ENCODE measurements at regions not wholly inside any gene's neighbourhood (a gene's known extent, or its start where the extent isn't known, plus 50 kb on each side); places are given as distances from the start of the nearest gene placed in this dataset.
"Not testable (repeated sequence)": the region's sequence is repeated elsewhere in the genome, so short reads cannot be mapped to it uniquely, and the experiment has no call there.

DNA sequence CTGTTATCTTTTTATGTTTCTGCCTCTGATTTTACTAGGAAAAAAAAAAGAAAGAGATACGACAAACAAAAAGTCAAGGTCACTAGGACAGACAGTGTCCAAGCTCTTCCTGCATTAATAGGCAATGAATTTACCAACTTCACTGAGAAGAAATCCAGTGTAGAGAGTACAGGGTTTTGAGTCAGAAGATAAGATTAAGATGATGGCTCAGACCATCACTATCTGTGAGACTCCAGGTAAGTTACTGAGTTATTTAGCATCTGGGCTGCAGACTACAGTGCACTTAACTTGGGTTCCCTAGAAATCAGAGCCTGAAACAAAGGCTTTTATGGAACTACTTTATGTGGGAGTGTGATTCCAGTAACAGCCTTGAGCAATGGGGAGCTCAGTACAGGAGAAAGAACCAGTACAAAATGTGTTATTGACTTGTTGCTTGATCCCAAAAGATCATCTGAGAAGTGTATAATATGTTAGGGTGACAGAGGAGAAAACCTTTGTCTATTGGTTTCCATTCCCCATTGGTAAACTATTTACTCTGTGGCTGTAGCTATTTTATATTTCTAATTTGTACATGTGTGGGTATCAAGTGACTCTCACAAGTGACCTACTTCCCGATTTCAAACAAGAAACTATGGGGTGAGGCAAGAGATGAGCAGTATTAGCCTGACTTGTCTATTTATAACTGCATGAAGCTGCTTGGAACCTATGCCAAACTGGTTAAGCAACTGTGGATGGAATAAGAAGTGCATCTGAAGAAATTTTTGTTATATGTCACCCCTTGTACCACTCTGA, 395.8 kb downstream of the RAB38 start:
- DNase-seq (ENCODE audit: low spot score), result no peak
- TF ChIP-seq, protein P1, sequence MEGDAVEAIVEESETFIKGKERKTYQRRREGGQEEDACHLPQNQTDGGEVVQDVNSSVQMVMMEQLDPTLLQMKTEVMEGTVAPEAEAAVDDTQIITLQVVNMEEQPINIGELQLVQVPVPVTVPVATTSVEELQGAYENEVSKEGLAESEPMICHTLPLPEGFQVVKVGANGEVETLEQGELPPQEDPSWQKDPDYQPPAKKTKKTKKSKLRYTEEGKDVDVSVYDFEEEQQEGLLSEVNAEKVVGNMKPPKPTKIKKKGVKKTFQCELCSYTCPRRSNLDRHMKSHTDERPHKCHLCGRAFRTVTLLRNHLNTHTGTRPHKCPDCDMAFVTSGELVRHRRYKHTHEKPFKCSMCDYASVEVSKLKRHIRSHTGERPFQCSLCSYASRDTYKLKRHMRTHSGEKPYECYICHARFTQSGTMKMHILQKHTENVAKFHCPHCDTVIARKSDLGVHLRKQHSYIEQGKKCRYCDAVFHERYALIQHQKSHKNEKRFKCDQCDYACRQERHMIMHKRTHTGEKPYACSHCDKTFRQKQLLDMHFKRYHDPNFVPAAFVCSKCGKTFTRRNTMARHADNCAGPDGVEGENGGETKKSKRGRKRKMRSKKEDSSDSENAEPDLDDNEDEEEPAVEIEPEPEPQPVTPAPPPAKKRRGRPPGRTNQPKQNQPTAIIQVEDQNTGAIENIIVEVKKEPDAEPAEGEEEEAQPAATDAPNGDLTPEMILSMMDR (IDR thresholded peaks at IDR 0.05; ENCODE audit: extremely low read depth, missing control alignments), result no peak

DNA sequence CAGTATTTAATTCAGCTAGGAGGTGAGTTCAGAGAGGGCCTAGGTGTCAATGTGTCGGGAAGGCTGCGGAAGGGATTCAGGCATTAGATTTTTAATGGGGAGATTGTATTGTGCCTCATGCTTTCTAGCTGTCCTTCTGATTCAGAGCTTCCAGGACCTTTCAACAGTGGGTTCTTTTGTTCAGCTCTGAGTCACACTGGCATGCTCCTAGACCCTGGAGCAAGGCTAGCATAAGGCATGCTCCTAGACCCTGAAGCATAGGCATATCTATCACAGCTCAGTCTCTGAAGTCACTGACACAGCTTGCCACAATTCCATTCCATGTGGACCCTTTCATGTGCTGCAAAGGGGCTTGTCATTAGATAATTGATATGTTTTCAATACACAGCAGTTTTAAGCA, 396.9 kb downstream of the RAB38 start:
- no peak for DNase-seq (ENCODE audit: low spot score)
- TF ChIP-seq, protein P1 (IDR thresholded peaks at IDR 0.05; ENCODE audit: extremely low read depth, missing control alignments), result no peak

DNA sequence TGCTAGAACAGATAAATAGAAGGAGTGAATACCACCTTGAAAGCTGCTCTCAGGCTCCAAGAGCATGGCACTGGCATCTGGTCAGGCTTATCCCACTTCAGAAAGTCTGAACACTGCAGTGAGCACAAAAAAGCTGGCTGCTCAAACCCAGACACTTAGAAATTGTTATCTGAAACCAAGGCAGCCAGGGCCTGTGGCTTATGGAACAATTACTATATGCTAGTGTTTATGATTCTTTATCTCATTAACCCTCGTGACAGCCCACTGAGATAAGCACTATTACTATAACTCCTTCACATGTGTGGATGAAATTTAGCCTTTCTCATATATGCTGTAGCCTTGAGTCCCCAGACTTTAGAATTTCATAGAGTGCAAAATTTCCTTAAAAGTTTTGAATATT, 400.2 kb downstream of the RAB38 start:
- DNase-seq (ENCODE audit: low spot score), result no peak
- TF ChIP-seq, protein P1 (IDR thresholded peaks at IDR 0.05; ENCODE audit: extremely low read depth, missing control alignments), result no peak

DNA sequence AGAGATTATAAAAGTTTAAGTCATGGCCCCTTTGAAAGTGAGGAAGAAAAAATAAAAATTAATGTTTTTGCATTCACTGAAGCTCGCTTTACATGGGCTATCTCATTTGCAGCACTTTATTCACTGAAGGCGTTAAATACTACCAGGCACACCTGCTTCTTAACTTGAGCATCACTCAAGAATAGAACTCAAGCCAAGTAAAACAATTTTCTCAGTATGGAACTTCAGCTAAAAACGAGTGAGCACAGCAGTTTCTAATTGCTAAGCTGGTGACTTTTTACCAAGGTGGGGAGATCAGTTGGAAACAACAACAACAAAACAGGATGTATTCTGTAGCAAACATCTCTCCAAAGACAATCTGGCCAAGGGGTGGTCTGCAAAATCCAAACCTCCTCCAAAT, 405.6 kb downstream of the RAB38 start:
- TF ChIP-seq, protein P1 (IDR thresholded peaks at IDR 0.05; ENCODE audit: extremely low read depth, missing control alignments), result no peak
- DNase-seq (ENCODE audit: low spot score), result no peak

DNA sequence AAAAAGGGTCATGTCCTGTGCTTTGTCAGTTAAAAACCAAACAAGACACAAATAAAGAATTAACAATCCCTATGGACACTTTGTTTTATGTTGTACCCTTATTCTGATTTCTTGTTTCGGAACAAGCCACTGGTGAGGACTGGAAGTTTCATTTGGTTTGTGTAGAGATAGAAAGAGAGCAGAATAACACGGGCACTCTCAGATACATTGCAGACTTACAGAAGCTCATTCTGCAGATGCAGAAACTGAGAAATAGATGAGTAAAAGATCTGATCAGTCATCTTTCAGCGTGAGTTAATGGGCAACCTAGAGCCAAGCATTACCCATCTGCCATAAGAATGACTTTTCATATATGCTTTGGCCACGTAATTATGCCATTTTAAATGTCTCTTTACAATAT, 407.6 kb downstream of the RAB38 start:
- TF ChIP-seq, protein P1 (IDR thresholded peaks at IDR 0.05; ENCODE audit: extremely low read depth, missing control alignments), result no peak

DNA sequence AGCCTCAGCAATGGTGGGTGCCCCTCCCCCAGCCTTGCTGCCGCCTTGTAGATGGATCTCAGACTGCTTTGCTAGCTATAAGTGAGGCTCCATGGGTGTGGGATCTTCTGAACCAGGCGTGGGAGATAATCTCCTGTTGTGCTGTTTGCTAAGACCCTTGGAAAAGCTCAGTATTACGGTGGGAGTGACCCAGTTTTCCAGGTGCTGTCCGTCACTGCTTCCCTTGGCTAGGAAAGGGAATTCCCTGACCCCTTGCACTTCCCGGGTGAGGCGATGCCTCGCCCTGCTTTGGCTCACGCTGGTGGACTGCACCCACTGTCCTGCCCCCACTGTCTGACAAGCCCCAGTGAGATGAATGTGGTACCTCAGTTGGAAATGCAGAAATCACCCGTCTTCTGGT, 411.2 kb downstream of the RAB38 start:
- not testable (repeated sequence) for DNase-seq (ENCODE audit: low spot score)

More for the DNA sequence above, 407.6 kb downstream of the RAB38 start:
- no peak for DNase-seq (ENCODE audit: low spot score)

DNA sequence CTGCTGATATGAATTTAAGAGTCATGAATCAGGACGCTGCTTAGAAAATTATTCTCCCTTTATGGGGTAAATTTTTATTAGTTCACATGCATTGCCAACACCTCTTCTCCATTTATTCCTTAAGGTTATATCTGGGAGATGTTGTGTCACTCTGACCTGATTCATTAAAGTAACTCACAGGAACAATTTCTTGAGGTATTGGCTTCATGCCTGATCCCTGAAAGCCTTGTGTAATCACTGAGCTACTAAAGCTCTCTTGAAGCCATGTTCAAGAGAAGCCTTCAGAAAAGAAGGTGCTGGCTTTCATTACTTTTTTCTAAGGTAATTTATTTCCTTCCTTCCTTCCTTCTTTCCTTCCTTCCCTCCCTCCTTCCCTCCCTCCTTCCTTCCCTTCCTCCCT, 420.6 kb downstream of the RAB38 start:
- no peak for DNase-seq (ENCODE audit: low spot score)
- TF ChIP-seq, protein P1 (IDR thresholded peaks at IDR 0.05; ENCODE audit: extremely low read depth, missing control alignments), result no peak

DNA sequence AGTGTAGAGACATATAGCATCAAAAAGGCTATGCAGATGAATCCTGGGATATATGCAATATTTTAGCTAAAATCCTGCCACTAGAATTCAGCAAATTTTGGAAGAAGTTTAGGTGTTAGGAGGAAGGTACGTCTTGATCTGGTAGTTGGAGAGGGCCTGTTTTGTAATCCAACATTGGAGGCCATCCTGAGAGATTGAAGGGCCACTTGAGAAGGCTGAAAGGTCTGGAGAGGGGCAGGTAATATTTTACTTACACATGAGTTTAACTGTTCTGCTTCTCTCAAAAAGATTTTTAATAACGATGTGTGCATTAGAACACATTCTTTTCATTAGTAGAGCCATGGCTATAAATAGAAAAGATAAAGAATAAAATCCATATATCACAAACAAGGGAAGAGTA, 422.1 kb downstream of the RAB38 start:
- DNase-seq (ENCODE audit: low spot score), result no peak
- TF ChIP-seq, protein P1 (IDR thresholded peaks at IDR 0.05; ENCODE audit: extremely low read depth, missing control alignments), result no peak

All from GM20000 (cell line).